Heart left ventricle (tissue), 16 donors: ENCODE measurements at regions not wholly inside any gene's neighbourhood (a gene's known extent, or its start where the extent isn't known, plus 50 kb on each side); places are given as distances from the start of the nearest gene placed in this dataset.

Experiments
- ATAC-seq, 4 donors: fragments of 200-7000 bp; cut with Tn5 transposase; one replicate each; pipeline ENCODE4 v1.9.1; 2020 to 2022; ENCODE audit warnings: moderate library complexity in 4 of 4, mild to moderate bottlenecking in 3 of 4, moderate number of reproducible peaks in 1 of 4
- DNase-seq, 5 donors: peaks; one replicate each; pipeline ENCODE4 v3.0.0-alpha.2; 2020
- H3K27ac ChIP-seq, 12 donors: fragments of 200-600 bp; sonication (generic) in 4 of 12; one replicate each; pipeline versions ENCODE4 v1.5.0 to v1.8.0; 2016 to 2022; ENCODE audit warnings: mild to moderate bottlenecking in 2 of 12
- H3K27me3 ChIP-seq, 9 donors: fragments of 200-600 bp; sonication (generic) in 2 of 9; one replicate each; pipeline versions ENCODE4 v1.5.1 to v1.8.0; 2016 to 2022; ENCODE audit warnings: mild to moderate bottlenecking in 3 of 9
- H3K36me3 ChIP-seq, 9 donors: fragments of 200-600 bp; sonication (generic) in 2 of 9; one replicate each; pipeline versions ENCODE4 v1.5.0 to v1.8.0; 2018 to 2022; ENCODE audit warnings: mild to moderate bottlenecking in 2 of 9
- H3K4me1 ChIP-seq, 12 donors: fragments of 200-600 bp; sonication (generic) in 4 of 12; one replicate each; pipeline versions ENCODE4 v1.5.0 to v1.8.0; 2016 to 2022; ENCODE audit warnings: mild to moderate bottlenecking in 3 of 12
- H3K4me3 ChIP-seq, 12 donors: fragments of 200-600 bp; sonication (generic) in 4 of 12; one replicate each; pipeline versions ENCODE4 v1.5.0 to v1.8.0; 2017 to 2022; ENCODE audit warnings: mild to moderate bottlenecking in 9 of 12, moderate library complexity in 4 of 12
- H3K9me3 ChIP-seq, 12 donors: fragments of 200-600 bp; sonication (generic) in 4 of 12; one replicate each; pipeline versions ENCODE4 v1.5.0 to v1.8.0; 2016 to 2022; ENCODE audit warnings: mild to moderate bottlenecking in 1 of 12
- CTCF ChIP-seq, 12 donors: fragments of 200-600 bp; sonication (generic) in 4 of 12; IDR thresholded peaks; one replicate each; pipeline versions ENCODE4 v1.5.0 to v1.8.0; 2018 to 2022; ENCODE audit warnings: antibody characterized with exemption in 12 of 12, mild to moderate bottlenecking in 5 of 12
- POLR2A ChIP-seq, 2 donors: fragments of 450-650 bp; IDR thresholded peaks; one replicate each; pipeline ENCODE4 v1.6.1; 2017; ENCODE audit warnings: antibody characterized with exemption in 2 of 2, mild to moderate bottlenecking in 2 of 2, moderate library complexity in 2 of 2
- WGBS, 4 donors: extraction: QIAGEN DNeasy Blood & Tissue Kit in 2 of 4; methylation state at CpG; one replicate each; pipeline versions ENCODE4 v1.1.5 to v1.1.7; 2013 to 2018; 5-methylcytosine and 5-hydroxymethylcytosine counted together
- intact Hi-C, 10 donors: fragments of 100-400 bp; cut with DNase I; formaldehyde crosslinking; loops; one replicate each; pipeline versions ENCODE4 v1.11.1 to v1.14.2; 2022
- donor health status: ischemic (EF 13 %, LVEDD 7.1; RV severe dilation, severe dysfunction).
- donor health status: healthy with polysubstance abuse.
- donor health status: DM: no; HTN: yes; CAD: no.
- donor health status: DM: no; HTN: no; CAD: no.
- donor health status: ischemic (EF 25% LVEDD 6.9; RV normal size, moderate dysfunction).
- donor health status: ischemic (EF 25% LVEDD 5.7; RV mildly dilated, moderate dysfunction).
- donor health status: healthy.
- donor health status: DM: yes; HTN: yes; CAD: no.
- donor health status: ischemic (EF 35%, LVEDD 5.7; RV mildly dilated, moderate dysfunction).
- donor health status: nonischemic (EF 11% LVEDD 7.7; RV severe dilation, severe dysfunction).
- donor health status: DM: yes; HTN: yes; CAD: no.
- donor health status: PGD.
- donor health status: ischemic (EF 29% LVEDD 5.4; RV normal size, mild dysfunction).
- donor health status: nonischemic (EF 23%, LVEDD 6.1; RV moderate dilation, normal function).

GRCh38 chr20:12660918-12661317 is 347.9 kb upstream of the SPTLC3 start:
- Histone ChIP-seq H3K9me3 (peaks cover 0 to 7% (median 0%) of the 10 kb centered on the region in 12 donors), H3K36me3 (no peaks in the 10 kb centered on the region), H3K27me3 (no peaks in the 10 kb centered on the region), H3K4me3 (no peak overlapping the region), H3K4me1 (no peaks in the 10 kb centered on the region), H3K27ac (no peak overlapping the region)
- intact Hi-C loops: no loop called here
- WGBS, 4 donors: 14 to 23% (median 20%) methylated on average over 2 of the region's 2 CpGs
- ATAC-seq (no peak), DNase-seq (peak in 1 of 5 donors; percentile 16)
- TF ChIP-seq POLR2A (IDR thresholded peaks at IDR 0.05): no peak
- peak in 2 of 12 donors; percentile 23 to 32 for TF ChIP-seq CTCF (IDR thresholded peaks at IDR 0.05)

- no peak for ATAC-seq
- no peak overlapping the region for H3K27ac ChIP-seq
- TF ChIP-seq POLR2A (IDR thresholded peaks at IDR 0.05) (no peak), CTCF (IDR thresholded peaks at IDR 0.05) (no peak)
- H3K9me3 ChIP-seq: no peaks in the 10 kb centered on the region
- H3K27me3 ChIP-seq: no peaks in the 10 kb centered on the region
- no peaks in the 10 kb centered on the region for H3K4me1 ChIP-seq
- DNase-seq: no peak
- WGBS, 4 donors: 54 to 86% (median 61%) methylated on average over 1 of the region's 1 CpG
- intact Hi-C loops: no loop called here
- H3K36me3 ChIP-seq: no peaks in the 10 kb centered on the region
- H3K4me3 ChIP-seq: no peak overlapping the region
These were observed 338.5 kb upstream of the SPTLC3 start for GRCh38 chr20:12670301-12670700.

- 83 to 89% (median 88%) methylated on average over 5 of the region's 5 CpGs for WGBS, 4 donors
- Histone ChIP-seq H3K4me3 (no peak overlapping the region), H3K27ac (no peak overlapping the region), H3K27me3 (no peaks in the 10 kb centered on the region), H3K36me3 (no peaks in the 10 kb centered on the region), H3K4me1 (no peaks in the 10 kb centered on the region), H3K9me3 (no peaks in the 10 kb centered on the region)
- DNase-seq: no peak
- intact Hi-C loops: no loop called here
- TF ChIP-seq POLR2A (IDR thresholded peaks at IDR 0.05): no peak
- ATAC-seq: no peak
These were observed 335.4 kb upstream of the SPTLC3 start for GRCh38 chr20:12673352-12673751.

- intact Hi-C loops: no loop called here
- Histone ChIP-seq H3K27me3 (no peaks in the 10 kb centered on the region), H3K4me3 (no peak overlapping the region), H3K4me1 (no peaks in the 10 kb centered on the region), H3K9me3 (no peaks in the 10 kb centered on the region), H3K36me3 (no peaks in the 10 kb centered on the region), H3K27ac (no peak overlapping the region)
- DNase-seq (no peak), ATAC-seq (no peak)
- WGBS, 4 donors: 59 to 83% (median 73%) methylated on average over 1 of the region's 1 CpG
- TF ChIP-seq CTCF (IDR thresholded peaks at IDR 0.05) (no peak), POLR2A (IDR thresholded peaks at IDR 0.05) (no peak)
These were observed 330.8 kb upstream of the SPTLC3 start for GRCh38 chr20:12677925-12678324.

GRCh38 chr20:12679447-12679846 is 329.3 kb upstream of the SPTLC3 start:
- TF ChIP-seq POLR2A (IDR thresholded peaks at IDR 0.05): no peak
- no peak for TF ChIP-seq CTCF (IDR thresholded peaks at IDR 0.05)
- Histone ChIP-seq H3K27me3 (no peaks in the 10 kb centered on the region), H3K27ac (no peak overlapping the region), H3K9me3 (no peaks in the 10 kb centered on the region), H3K4me1 (no peaks in the 10 kb centered on the region), H3K4me3 (no peak overlapping the region), H3K36me3 (no peaks in the 10 kb centered on the region)
- intact Hi-C loops: no loop called here
- ATAC-seq: no peak
- 81 to 84% (median 82%) methylated on average over 1 of the region's 1 CpG for WGBS, 4 donors
- no peak for DNase-seq
